Panc1 (cell line): ENCODE measurements at regions not wholly inside any gene's neighbourhood (a gene's known extent, or its start where the extent isn't known, plus 50 kb on each side); places are given as distances from the start of the nearest gene placed in this dataset.
A peak's percentile ranks its signal among the peaks of the same experiment; 100 is the strongest.

Source experiments
- ATAC-seq: fragments of 200-7000 bp; cut with Tn5 transposase; 2 replicates; pipeline ENCODE4 v1.9.1; 2020; ENCODE audit warnings: mild to moderate bottlenecking, moderate library complexity
- BruUV-seq: library from RNA; stranded (reverse); fragments of 400-500 nt; replicated peaks from 2 replicates; lab custom pipeline; 2021; lab: Mats Ljungman, UMichigan
- CTCF ChIA-PET: fragments of 300-600 bp; sonication (Branson Sonifier 250); formaldehyde crosslinking; loops from one replicate; lab custom pipeline; 2022; ENCODE audit warnings: antibody characterized with exemption; lab: Charles Lee
- POLR2A ChIA-PET: fragments of 300-600 bp; sonication (Branson Sonifier 250); formaldehyde crosslinking; loops from one replicate; lab custom pipeline; 2022; ENCODE audit warnings: antibody characterized with exemption; lab: Charles Lee
- DNase-seq: peaks from one replicate; pipeline ENCODE4 v3.0.0-alpha.2; 2010; ENCODE audit warnings: low read depth, low spot score
- H3K27ac ChIP-seq: 2 replicates; pipeline ENCODE4 v1.5.1; 2011; ENCODE audit warnings: mild to moderate bottlenecking, low read length, inconsistent platforms
- H3K27me3 ChIP-seq: fragments of 200-500 bp; sonication (Bioruptor generic); 2 replicates; pipeline ENCODE4 v1.6.0; 2014; ENCODE audit warnings: low read length, inconsistent platforms; ENCODE audit not compliant: control insufficient read depth, insufficient read depth
- H3K36me3 ChIP-seq: fragments of 200-500 bp; sonication (Bioruptor generic); 2 replicates; pipeline ENCODE4 v1.5.1; 2014; ENCODE audit warnings: inconsistent platforms, mild to moderate bottlenecking, low read length, moderate library complexity; ENCODE audit not compliant: control insufficient read depth, insufficient read depth
- H3K4me1 ChIP-seq: 2 replicates; pipeline ENCODE4 v1.5.1; 2011; ENCODE audit warnings: inconsistent platforms, mild to moderate bottlenecking, low read length, moderate library complexity; ENCODE audit not compliant: control insufficient read depth, insufficient read depth
- H3K4me3 ChIP-seq, 2 experiments: 2 replicates each; pipeline ENCODE4 v1.5.1; 2011 to 2012; ENCODE audit warnings: low read depth in 2 of 2, low read length in 2 of 2, mild to moderate bottlenecking in 2 of 2, inconsistent platforms in 1 of 2, moderate library complexity in 1 of 2
- H3K9me3 ChIP-seq: fragments of 200-500 bp; sonication (Bioruptor generic); 2 replicates; pipeline ENCODE4 v1.5.1; 2014; ENCODE audit warnings: low read depth, mild to moderate bottlenecking, inconsistent platforms, low read length, moderate library complexity; ENCODE audit not compliant: control insufficient read depth, insufficient read depth
- POLR2AphosphoS5 ChIP-seq: IDR thresholded peaks from 2 replicates; pipeline ENCODE4 v1.6.1; 2012; ENCODE audit warnings: mild to moderate bottlenecking, low read depth, low read length, moderate library complexity
- SIN3A ChIP-seq: IDR thresholded peaks from 2 replicates; pipeline ENCODE4 v1.6.1; 2012; ENCODE audit warnings: low read depth, mild to moderate bottlenecking, low read length, moderate library complexity, borderline replicate concordance; ENCODE audit not compliant: insufficient read depth
- TCF7L2 ChIP-seq: IDR thresholded peaks from 2 replicates; pipeline ENCODE4 v1.6.1; 2011; ENCODE audit warnings: mild to moderate bottlenecking, low read depth, low read length, inconsistent platforms
- in situ Hi-C: cut with HindIII; loops from 2 replicates; pipeline ENCODE4 v1.10.0; 2016; ENCODE audit warnings: low sequenced_read_pairs, low pct_unique_long_range_greater_than_20kb
- intact Hi-C: fragments of 100-400 bp; cut with micrococcal nuclease; formaldehyde crosslinking; loops from one replicate; pipeline ENCODE4 v1.10.0; 2022; ENCODE audit not compliant: unreplicated experiment
- TF ChIP-seq, protein P1 (sequence below): fragments of 450-650 bp; IDR thresholded peaks from 2 replicates; pipeline ENCODE4 v1.5.1; 2017; ENCODE audit warnings: mild to moderate bottlenecking
- TF ChIP-seq, protein P2 (sequence below), 2 experiments: IDR thresholded peaks; 2 replicates each; pipeline ENCODE4 v1.6.1; 2011 to 2012; ENCODE audit warnings: low read depth in 2 of 2, control low read depth in 1 of 2, low read length in 1 of 2, mild to moderate bottlenecking in 1 of 2, moderate library complexity in 1 of 2; ENCODE audit not compliant: insufficient read depth in 1 of 2

DNA sequence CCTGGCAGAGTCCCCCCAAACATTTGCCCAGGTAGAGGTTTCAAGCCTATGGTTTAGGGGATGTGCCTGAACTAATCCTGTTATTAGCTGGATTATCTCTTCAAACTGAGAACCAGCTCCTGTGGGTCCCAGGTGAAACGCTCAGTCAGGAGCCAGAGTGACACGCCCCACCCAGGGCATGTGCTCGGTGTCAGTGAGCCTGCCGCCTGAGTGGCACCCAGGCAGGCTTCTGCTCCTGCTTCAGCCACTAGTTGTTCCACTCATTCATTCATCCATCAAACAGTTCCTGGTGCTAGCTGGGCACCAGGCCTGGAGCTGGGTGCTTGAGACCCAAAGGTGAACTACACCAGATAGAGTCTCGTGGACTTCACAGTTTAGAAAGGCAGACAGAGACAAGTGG, 129.4 kb upstream of the PITX1 start:
- no TSS peak for BruUV-seq
- TF ChIP-seq TCF7L2 (no peak), SIN3A (no peak), POLR2AphosphoS5 (no peak)
- TF ChIP-seq, protein P1, sequence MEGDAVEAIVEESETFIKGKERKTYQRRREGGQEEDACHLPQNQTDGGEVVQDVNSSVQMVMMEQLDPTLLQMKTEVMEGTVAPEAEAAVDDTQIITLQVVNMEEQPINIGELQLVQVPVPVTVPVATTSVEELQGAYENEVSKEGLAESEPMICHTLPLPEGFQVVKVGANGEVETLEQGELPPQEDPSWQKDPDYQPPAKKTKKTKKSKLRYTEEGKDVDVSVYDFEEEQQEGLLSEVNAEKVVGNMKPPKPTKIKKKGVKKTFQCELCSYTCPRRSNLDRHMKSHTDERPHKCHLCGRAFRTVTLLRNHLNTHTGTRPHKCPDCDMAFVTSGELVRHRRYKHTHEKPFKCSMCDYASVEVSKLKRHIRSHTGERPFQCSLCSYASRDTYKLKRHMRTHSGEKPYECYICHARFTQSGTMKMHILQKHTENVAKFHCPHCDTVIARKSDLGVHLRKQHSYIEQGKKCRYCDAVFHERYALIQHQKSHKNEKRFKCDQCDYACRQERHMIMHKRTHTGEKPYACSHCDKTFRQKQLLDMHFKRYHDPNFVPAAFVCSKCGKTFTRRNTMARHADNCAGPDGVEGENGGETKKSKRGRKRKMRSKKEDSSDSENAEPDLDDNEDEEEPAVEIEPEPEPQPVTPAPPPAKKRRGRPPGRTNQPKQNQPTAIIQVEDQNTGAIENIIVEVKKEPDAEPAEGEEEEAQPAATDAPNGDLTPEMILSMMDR: no peak
- TF ChIP-seq, protein P2, sequence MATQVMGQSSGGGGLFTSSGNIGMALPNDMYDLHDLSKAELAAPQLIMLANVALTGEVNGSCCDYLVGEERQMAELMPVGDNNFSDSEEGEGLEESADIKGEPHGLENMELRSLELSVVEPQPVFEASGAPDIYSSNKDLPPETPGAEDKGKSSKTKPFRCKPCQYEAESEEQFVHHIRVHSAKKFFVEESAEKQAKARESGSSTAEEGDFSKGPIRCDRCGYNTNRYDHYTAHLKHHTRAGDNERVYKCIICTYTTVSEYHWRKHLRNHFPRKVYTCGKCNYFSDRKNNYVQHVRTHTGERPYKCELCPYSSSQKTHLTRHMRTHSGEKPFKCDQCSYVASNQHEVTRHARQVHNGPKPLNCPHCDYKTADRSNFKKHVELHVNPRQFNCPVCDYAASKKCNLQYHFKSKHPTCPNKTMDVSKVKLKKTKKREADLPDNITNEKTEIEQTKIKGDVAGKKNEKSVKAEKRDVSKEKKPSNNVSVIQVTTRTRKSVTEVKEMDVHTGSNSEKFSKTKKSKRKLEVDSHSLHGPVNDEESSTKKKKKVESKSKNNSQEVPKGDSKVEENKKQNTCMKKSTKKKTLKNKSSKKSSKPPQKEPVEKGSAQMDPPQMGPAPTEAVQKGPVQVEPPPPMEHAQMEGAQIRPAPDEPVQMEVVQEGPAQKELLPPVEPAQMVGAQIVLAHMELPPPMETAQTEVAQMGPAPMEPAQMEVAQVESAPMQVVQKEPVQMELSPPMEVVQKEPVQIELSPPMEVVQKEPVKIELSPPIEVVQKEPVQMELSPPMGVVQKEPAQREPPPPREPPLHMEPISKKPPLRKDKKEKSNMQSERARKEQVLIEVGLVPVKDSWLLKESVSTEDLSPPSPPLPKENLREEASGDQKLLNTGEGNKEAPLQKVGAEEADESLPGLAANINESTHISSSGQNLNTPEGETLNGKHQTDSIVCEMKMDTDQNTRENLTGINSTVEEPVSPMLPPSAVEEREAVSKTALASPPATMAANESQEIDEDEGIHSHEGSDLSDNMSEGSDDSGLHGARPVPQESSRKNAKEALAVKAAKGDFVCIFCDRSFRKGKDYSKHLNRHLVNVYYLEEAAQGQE (IDR thresholded peaks at IDR 0.05; ENCODE audit: insufficient read depth in 1 of 2, low read depth in 2 of 2, low read length in 1 of 2): no peak
- no peak for ATAC-seq
- Histone ChIP-seq H3K9me3 (no peaks in the 10 kb centered on the region; the same call in 1 of the 2 replicates), H3K4me3 (no peak overlapping the region), H3K27ac (no peak overlapping the region), H3K4me1 (no peaks in the 10 kb centered on the region), H3K27me3 (peaks cover 8% of the 10 kb centered on the region; the same call in 1 of the 2 replicates), H3K36me3 (no peaks in the 10 kb centered on the region)
- intact Hi-C loops (no loop called here), in situ Hi-C loops (no loop called here)
- no peak for DNase-seq
- ChIA-PET CTCF (no interaction called here), POLR2A (no interaction called here)

DNA sequence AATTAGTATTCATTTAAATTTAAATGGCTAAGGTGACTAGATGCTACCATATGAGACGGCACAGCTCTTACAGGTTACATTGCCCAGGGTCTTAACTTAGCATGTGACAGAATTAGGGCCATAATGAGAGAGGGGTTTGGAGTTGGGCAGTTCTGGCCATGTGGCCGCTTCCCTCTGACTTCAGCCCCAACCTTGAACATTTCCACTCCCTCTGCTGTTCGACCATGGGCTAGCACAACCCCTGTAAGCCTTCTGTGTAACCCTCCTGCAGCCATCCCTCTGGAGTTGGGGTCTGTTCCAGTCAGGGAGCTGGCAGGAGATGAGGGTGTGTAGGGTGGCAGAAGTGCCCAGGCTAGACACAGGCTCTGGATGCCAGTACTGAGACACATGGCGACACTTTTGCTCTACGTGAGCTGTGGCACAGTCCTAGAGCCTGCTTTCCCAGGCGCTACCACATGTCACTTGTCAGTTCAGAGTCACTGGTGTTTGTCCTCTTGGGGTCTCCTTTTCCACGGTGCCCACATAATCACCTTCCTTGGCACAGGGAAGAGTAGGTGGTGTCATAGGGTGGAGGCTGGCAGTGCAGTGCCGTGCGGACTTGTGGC, 128.7 kb upstream of the PITX1 start:
- peaks cover 7% of the 10 kb centered on the region; the same call in 1 of the 2 replicates for H3K27me3 ChIP-seq
- no peak for DNase-seq
- H3K36me3 ChIP-seq: no peaks in the 10 kb centered on the region
- intact Hi-C loops (no loop called here), in situ Hi-C loops (no loop called here)
- ChIA-PET POLR2A (no interaction called here), CTCF (no interaction called here)
- TF ChIP-seq, protein P2 (IDR thresholded peaks at IDR 0.05; ENCODE audit: insufficient read depth in 1 of 2, low read depth in 2 of 2, low read length in 1 of 2): no peak
- no peak for TF ChIP-seq TCF7L2
- no peak for TF ChIP-seq SIN3A
- TF ChIP-seq, protein P1: peak; percentile 25
- TF ChIP-seq POLR2AphosphoS5: no peak
- no peaks in the 10 kb centered on the region; the same call in 1 of the 2 replicates for H3K9me3 ChIP-seq
- H3K27ac ChIP-seq: no peak overlapping the region
- BruUV-seq: no TSS peak
- H3K4me1 ChIP-seq: no peaks in the 10 kb centered on the region
- H3K4me3 ChIP-seq: no peak overlapping the region
- peak; percentile 72; the same call in 1 of the 2 replicates for ATAC-seq
